NCI-H1048 (cell line): ENCODE measurements at regions not wholly inside any gene's neighbourhood (a gene's known extent, or its start where the extent isn't known, plus 50 kb on each side); places are given as distances from the start of the nearest gene placed in this dataset.

Source experiments
- DNase-seq: peaks from one replicate; lab custom pipeline; 2025; lab: John Stamatoyannopoulos, UW

- DNase-seq: no peak
These were observed 289.8 kb upstream of the KLF6 start for GRCh38 chr10:4074545-4075407.

- no peak for DNase-seq
These were observed 288.9 kb upstream of the KLF6 start for GRCh38 chr10:4073912-4074311.

GRCh38 chr10:4070921-4071660 is 286.1 kb upstream of the KLF6 start:
- no peak for DNase-seq

- no peak for DNase-seq
These were observed 285.2 kb upstream of the KLF6 start for GRCh38 chr10:4070184-4070583.

- DNase-seq: no peak
These were observed 284.5 kb upstream of the KLF6 start for GRCh38 chr10:4069491-4069890.

GRCh38 chr10:4068629-4069028 is 283.6 kb upstream of the KLF6 start:
- DNase-seq: no peak

- DNase-seq: no peak
These were observed 283.0 kb upstream of the KLF6 start for GRCh38 chr10:4067931-4068561.

GRCh38 chr10:4067531-4067930 is 282.5 kb upstream of the KLF6 start:
- no peak for DNase-seq

GRCh38 chr10:4066581-4067390 is 281.8 kb upstream of the KLF6 start:
- no peak for DNase-seq

- no peak for DNase-seq
These were observed 279.5 kb upstream of the KLF6 start for GRCh38 chr10:4064489-4064888.

- no peak for DNase-seq
These were observed 278.7 kb upstream of the KLF6 start for GRCh38 chr10:4063717-4064116.

GRCh38 chr10:4062751-4063150 is 277.7 kb upstream of the KLF6 start:
- DNase-seq: no peak

GRCh38 chr10:4062072-4062471 is 277.1 kb upstream of the KLF6 start:
- DNase-seq: no peak

- no peak for DNase-seq
These were observed 276.5 kb upstream of the KLF6 start for GRCh38 chr10:4061441-4061951.

GRCh38 chr10:4059471-4060138 is 274.6 kb upstream of the KLF6 start:
- no peak for DNase-seq

- DNase-seq: no peak
These were observed 273.6 kb upstream of the KLF6 start for GRCh38 chr10:4058514-4059029.

GRCh38 chr10:4057725-4058513 is 272.9 kb upstream of the KLF6 start:
- no peak for DNase-seq

GRCh38 chr10:4057021-4057420 is 272.0 kb upstream of the KLF6 start:
- DNase-seq: no peak

- DNase-seq: no peak
These were observed 269.8 kb upstream of the KLF6 start for GRCh38 chr10:4054656-4055435.
